Breast epithelium (tissue), 3 donors: ENCODE measurements at regions not wholly inside any gene's neighbourhood (a gene's known extent, or its start where the extent isn't known, plus 50 kb on each side); places are given as distances from the start of the nearest gene placed in this dataset.

Experiments used
- POLR2AphosphoS5 ChIP-seq, 3 donors: sonication (generic); formaldehyde crosslinking; IDR thresholded peaks; one replicate each; pipeline ENCODE4 v1.6.1; 2017; ENCODE audit warnings: antibody characterized with exemption in 3 of 3
- TF ChIP-seq, protein P1 (sequence below), 3 donors: fragments of 450-650 bp; IDR thresholded peaks; one replicate each; pipeline ENCODE4 v1.5.1; 2016 to 2017; ENCODE audit warnings: antibody characterized with exemption in 3 of 3, mild to moderate bottlenecking in 3 of 3, moderate library complexity in 3 of 3

DNA sequence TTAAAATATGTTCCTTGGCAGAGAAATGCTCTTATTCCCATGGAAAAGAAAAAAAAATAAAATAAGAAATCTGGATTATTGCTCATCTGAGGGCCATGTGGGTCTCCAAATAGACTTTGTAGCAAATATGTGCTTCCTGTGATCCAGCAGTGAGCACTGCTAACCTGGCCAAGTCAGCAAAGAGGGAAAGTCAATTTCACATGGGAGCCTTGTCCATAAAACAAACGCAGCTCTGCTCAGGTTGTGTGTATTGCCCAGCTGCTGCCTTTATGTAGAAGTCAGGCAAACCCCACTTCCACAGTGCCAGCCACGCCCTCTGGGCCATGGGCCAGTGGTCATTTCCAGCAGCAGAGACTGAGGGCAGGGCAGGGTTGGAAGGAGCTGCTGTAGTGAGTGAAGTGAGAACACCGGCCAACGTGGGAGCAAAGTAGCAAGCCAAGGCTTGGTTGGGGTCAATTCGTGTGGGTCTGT lies 174.3 kb downstream of the LYPLAL1 start:
- TF ChIP-seq POLR2AphosphoS5 (IDR thresholded peaks at IDR 0.05) = no peak
- TF ChIP-seq, protein P1, sequence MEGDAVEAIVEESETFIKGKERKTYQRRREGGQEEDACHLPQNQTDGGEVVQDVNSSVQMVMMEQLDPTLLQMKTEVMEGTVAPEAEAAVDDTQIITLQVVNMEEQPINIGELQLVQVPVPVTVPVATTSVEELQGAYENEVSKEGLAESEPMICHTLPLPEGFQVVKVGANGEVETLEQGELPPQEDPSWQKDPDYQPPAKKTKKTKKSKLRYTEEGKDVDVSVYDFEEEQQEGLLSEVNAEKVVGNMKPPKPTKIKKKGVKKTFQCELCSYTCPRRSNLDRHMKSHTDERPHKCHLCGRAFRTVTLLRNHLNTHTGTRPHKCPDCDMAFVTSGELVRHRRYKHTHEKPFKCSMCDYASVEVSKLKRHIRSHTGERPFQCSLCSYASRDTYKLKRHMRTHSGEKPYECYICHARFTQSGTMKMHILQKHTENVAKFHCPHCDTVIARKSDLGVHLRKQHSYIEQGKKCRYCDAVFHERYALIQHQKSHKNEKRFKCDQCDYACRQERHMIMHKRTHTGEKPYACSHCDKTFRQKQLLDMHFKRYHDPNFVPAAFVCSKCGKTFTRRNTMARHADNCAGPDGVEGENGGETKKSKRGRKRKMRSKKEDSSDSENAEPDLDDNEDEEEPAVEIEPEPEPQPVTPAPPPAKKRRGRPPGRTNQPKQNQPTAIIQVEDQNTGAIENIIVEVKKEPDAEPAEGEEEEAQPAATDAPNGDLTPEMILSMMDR (IDR thresholded peaks at IDR 0.05) = no peak
